ENCODE measurements at regions not wholly inside any gene's neighbourhood (a gene's known extent, or its start where the extent isn't known, plus 50 kb on each side); places are given as distances from the start of the nearest gene placed in this dataset.

DNA sequence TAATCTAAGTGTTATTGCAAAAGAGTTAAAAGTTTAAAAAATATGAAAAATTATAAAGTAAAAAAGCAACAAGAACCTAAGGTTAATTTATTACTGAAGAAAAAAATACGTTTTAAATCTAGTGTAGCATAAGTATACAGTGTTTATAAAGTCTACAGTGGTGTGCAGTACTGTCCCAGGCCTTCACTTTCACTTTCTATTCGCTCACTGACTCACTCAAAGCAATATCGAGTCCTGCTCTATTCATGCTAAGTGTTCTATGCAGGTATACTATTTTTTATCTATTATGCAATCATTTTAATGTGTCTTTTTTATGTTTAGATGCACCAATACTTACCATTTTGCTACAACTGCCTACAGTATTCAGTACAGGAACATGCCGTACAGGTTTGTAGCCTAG lies 113.0 kb downstream of the MANEA start:
- TF ChIP-seq POLR2AphosphoS5 (IDR thresholded peaks at IDR 0.05) (no peak), EP300 (conservative IDR thresholded peaks at IDR 0.05; ENCODE audit: poor library complexity, severe bottlenecking) (no peak), EZH2 (IDR thresholded peaks at IDR 0.05; ENCODE audit: borderline replicate concordance, insufficient read depth, low read length, poor library complexity, severe bottlenecking) (no peak), RAD21 (conservative IDR thresholded peaks at IDR 0.05) (no peak), TAF1 (IDR thresholded peaks at IDR 0.05; ENCODE audit: low read depth) (no peak), MXI1 (conservative IDR thresholded peaks at IDR 0.05; ENCODE audit: poor library complexity, severe bottlenecking) (no peak)
- TF ChIP-seq, protein P1, sequence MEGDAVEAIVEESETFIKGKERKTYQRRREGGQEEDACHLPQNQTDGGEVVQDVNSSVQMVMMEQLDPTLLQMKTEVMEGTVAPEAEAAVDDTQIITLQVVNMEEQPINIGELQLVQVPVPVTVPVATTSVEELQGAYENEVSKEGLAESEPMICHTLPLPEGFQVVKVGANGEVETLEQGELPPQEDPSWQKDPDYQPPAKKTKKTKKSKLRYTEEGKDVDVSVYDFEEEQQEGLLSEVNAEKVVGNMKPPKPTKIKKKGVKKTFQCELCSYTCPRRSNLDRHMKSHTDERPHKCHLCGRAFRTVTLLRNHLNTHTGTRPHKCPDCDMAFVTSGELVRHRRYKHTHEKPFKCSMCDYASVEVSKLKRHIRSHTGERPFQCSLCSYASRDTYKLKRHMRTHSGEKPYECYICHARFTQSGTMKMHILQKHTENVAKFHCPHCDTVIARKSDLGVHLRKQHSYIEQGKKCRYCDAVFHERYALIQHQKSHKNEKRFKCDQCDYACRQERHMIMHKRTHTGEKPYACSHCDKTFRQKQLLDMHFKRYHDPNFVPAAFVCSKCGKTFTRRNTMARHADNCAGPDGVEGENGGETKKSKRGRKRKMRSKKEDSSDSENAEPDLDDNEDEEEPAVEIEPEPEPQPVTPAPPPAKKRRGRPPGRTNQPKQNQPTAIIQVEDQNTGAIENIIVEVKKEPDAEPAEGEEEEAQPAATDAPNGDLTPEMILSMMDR (IDR thresholded peaks at IDR 0.05; ENCODE audit: poor library complexity, severe bottlenecking): no peak
- TF ChIP-seq, protein P2, sequence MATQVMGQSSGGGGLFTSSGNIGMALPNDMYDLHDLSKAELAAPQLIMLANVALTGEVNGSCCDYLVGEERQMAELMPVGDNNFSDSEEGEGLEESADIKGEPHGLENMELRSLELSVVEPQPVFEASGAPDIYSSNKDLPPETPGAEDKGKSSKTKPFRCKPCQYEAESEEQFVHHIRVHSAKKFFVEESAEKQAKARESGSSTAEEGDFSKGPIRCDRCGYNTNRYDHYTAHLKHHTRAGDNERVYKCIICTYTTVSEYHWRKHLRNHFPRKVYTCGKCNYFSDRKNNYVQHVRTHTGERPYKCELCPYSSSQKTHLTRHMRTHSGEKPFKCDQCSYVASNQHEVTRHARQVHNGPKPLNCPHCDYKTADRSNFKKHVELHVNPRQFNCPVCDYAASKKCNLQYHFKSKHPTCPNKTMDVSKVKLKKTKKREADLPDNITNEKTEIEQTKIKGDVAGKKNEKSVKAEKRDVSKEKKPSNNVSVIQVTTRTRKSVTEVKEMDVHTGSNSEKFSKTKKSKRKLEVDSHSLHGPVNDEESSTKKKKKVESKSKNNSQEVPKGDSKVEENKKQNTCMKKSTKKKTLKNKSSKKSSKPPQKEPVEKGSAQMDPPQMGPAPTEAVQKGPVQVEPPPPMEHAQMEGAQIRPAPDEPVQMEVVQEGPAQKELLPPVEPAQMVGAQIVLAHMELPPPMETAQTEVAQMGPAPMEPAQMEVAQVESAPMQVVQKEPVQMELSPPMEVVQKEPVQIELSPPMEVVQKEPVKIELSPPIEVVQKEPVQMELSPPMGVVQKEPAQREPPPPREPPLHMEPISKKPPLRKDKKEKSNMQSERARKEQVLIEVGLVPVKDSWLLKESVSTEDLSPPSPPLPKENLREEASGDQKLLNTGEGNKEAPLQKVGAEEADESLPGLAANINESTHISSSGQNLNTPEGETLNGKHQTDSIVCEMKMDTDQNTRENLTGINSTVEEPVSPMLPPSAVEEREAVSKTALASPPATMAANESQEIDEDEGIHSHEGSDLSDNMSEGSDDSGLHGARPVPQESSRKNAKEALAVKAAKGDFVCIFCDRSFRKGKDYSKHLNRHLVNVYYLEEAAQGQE (IDR thresholded peaks at IDR 0.05; ENCODE audit: borderline replicate concordance): no peak
